ENCODE measurements at regions not wholly inside any gene's neighbourhood (a gene's known extent, or its start where the extent isn't known, plus 50 kb on each side); places are given as distances from the start of the nearest gene placed in this dataset.

DNA sequence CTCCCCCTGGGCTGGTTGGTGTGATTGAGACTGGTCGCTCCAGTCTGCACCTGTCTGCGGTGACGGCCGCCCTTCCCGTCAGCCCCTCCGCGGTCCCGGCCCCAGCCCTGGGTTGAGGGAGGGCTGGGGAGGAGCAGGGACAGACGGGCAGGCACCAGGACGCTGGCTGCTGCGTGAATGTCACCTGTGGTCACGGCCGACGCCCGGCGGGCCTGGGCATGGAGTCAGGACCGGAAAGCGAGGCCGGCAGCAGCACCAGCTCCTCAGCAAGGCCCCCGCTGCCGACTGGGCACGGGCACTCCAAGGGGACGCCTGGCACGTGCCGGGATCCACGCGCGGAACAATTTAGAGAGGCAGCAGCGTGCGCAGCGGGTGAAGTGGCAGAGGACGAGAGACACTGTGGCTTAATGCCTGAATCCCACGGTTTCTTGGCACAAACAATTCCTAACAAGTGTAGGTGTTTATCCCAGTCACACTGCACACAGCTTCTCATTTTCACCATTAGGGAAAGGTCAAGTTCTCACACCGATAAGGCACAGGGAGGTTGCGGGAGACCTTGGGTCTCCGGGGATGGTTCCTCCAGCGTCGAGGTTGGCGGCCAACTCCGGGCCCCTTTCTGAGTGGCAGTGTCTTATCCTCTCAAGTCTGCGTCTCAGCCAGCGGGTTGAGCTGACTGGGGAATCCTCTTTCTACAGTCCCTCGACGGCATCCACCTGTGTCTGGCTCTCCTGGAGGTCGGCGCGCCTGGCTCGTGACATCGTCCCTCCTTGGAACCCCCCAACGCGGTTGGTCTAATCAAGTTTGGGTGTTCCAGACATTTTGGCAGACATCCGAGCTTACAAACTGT, 66.4 kb upstream of the ADGRA1 start:
- TF ChIP-seq, protein P1, sequence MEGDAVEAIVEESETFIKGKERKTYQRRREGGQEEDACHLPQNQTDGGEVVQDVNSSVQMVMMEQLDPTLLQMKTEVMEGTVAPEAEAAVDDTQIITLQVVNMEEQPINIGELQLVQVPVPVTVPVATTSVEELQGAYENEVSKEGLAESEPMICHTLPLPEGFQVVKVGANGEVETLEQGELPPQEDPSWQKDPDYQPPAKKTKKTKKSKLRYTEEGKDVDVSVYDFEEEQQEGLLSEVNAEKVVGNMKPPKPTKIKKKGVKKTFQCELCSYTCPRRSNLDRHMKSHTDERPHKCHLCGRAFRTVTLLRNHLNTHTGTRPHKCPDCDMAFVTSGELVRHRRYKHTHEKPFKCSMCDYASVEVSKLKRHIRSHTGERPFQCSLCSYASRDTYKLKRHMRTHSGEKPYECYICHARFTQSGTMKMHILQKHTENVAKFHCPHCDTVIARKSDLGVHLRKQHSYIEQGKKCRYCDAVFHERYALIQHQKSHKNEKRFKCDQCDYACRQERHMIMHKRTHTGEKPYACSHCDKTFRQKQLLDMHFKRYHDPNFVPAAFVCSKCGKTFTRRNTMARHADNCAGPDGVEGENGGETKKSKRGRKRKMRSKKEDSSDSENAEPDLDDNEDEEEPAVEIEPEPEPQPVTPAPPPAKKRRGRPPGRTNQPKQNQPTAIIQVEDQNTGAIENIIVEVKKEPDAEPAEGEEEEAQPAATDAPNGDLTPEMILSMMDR (IDR thresholded peaks at IDR 0.05), result no peak
- TF ChIP-seq POLR2A (IDR thresholded peaks at IDR 0.05), result no peak
